Duodenal mucosa (tissue), 2 donors: ENCODE measurements at regions not wholly inside any gene's neighbourhood (a gene's known extent, or its start where the extent isn't known, plus 50 kb on each side); places are given as distances from the start of the nearest gene placed in this dataset.
"Not testable (repeated sequence)": the region's sequence is repeated elsewhere in the genome, so short reads cannot be mapped to it uniquely, and the experiment has no call there.

Source experiments
- H3K27ac ChIP-seq: one replicate; pipeline ENCODE4 v1.7.0; 2013; ENCODE audit warnings: low read depth, low read length
- H3K27me3 ChIP-seq, 2 donors: one replicate each; pipeline ENCODE4 v1.7.0; 2013; ENCODE audit warnings: low read length in 2 of 2, control low read depth in 1 of 2; ENCODE audit not compliant: insufficient read depth in 2 of 2, control insufficient read depth in 1 of 2
- H3K36me3 ChIP-seq, 2 donors: one replicate each; pipeline ENCODE4 v1.7.0; 2013; ENCODE audit warnings: low read length in 2 of 2, control low read depth in 1 of 2; ENCODE audit not compliant: insufficient read depth in 2 of 2, control insufficient read depth in 1 of 2
- H3K4me1 ChIP-seq, 2 donors: one replicate each; pipeline ENCODE4 v1.7.0; 2013; ENCODE audit warnings: low read length in 2 of 2, control low read depth in 1 of 2; ENCODE audit not compliant: insufficient read depth in 2 of 2, control insufficient read depth in 1 of 2
- H3K4me3 ChIP-seq, 2 donors: one replicate each; pipeline ENCODE4 v1.7.0; 2013; ENCODE audit warnings: low read length in 2 of 2, low read depth in 1 of 2
- H3K9ac ChIP-seq, 2 donors: one replicate each; pipeline ENCODE4 v1.7.0; 2013; ENCODE audit warnings: low read length in 2 of 2, low read depth in 1 of 2
- H3K9me3 ChIP-seq, 2 donors: one replicate each; pipeline ENCODE4 v1.7.0; 2013; ENCODE audit warnings: low read length in 2 of 2, control low read depth in 1 of 2; ENCODE audit not compliant: control insufficient read depth in 1 of 2

DNA sequence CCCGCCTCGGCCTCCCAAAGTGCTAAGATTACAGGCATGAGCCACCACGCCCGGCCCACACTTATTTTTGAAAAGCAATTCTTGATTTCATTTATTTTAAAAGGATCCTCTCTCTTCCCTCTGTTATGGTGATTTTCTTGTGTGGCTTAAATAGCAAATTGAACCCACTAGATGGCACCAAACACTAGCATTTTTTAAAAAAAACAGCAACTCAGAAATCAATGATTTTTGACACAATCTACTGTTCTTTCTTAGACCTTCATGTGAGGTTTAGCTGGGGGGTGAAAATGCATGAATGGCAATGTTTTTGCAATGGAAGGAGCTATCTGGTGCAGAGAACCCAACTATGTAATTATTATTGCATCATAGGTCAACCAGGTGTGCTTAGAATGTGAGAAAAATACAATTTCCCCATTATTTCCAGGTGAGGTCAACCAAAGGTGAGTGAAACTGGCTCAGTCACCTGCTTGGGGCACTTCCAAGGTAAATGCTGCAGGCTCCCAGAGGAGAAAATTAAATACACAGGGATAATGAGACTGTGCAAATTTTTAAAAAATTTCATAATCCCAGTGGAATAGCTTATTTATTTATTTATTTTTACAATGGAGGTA is 226.7 kb upstream of the PRKX start:
- Histone ChIP-seq H3K36me3 (no peaks in the 10 kb centered on the region), H3K4me3 (no peak overlapping the region), H3K9me3 (no peaks in the 10 kb centered on the region), H3K27me3 (no peaks in the 10 kb centered on the region), H3K4me1 (no peaks in the 10 kb centered on the region), H3K9ac (no peak overlapping the region), H3K27ac (no peak overlapping the region)

DNA sequence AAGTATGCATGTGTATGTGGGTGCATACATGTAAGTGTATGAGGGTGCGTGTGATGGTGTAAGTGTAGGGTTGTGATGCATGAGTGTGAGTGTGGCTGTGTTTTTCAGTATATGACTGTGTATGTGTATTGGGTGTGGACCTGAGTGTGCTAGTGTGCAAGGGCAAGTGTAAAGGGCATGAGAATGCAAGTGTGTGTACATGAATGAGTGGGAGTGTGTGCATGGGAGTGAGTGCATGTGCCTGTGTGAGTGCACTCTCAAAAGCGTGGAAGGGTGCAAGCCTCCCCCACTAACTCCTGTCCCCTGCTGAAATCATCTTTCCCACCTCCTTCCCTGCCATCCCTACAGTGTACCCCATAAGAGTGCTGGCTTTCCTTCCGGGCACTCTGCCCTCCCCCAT is 225.1 kb upstream of the PRKX start:
- Histone ChIP-seq H3K4me1 (no peaks in the 10 kb centered on the region), H3K36me3 (no peaks in the 10 kb centered on the region), H3K4me3 (no peak overlapping the region), H3K27me3 (no peaks in the 10 kb centered on the region), H3K27ac (no peak overlapping the region), H3K9ac (no peak overlapping the region), H3K9me3 (no peaks in the 10 kb centered on the region)

DNA sequence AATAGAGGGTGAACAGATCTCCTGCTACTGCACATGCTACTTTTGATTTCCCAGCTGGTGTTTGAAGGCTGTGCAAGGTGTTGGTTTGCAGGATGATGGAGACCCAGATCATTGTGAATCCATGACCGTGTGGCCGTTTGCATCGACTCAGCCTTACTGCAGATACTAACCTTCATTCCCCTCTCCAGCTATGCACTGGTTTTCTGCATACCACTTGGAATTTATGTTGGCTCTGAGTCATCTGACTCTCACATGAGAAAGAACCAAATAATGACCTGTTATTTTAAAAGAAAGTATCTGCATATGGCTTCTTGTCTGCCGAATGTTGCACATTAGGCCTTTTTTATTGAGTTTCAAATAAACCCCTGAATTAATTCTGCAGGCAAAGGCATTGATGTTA is 221.7 kb upstream of the PRKX start:
- H3K4me1 ChIP-seq, H3K27me3 ChIP-seq, H3K36me3 ChIP-seq, H3K27ac ChIP-seq, H3K4me3 ChIP-seq, H3K9me3 ChIP-seq, H3K9ac ChIP-seq: not testable (repeated sequence)

DNA sequence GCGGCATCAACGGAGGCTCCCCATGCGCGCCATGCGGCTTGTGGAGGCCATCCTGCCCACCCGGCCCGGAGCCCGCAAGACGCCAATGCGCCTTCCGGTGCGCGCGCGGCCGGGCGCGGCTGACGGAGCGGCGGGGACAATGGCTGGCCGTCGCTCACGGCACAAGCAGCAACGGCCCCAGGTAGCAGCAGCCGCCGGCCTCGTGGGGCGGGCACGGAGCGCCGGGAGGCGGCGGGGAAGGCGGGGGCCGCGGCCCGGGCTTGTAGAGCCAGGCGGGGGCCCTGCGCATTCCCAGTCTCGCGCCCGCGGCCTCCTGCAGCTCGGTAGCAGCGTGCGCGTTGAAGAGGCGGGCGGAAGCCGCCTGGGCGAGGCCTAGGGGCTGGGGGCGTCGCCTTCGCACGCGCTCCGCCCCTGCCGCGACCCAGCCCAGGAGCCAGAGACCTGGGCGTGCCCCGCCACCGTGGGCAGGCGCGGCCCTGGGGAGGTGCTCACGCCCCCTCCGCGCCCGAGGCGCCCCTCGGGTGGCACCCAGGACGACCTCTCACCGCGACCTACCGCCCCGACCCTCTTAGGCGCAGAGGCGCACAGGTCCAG is 207.1 kb upstream of the PRKX start:
- H3K36me3 ChIP-seq, H3K27ac ChIP-seq, H3K9ac ChIP-seq, H3K4me3 ChIP-seq, H3K9me3 ChIP-seq, H3K4me1 ChIP-seq, H3K27me3 ChIP-seq: not testable (repeated sequence)

DNA sequence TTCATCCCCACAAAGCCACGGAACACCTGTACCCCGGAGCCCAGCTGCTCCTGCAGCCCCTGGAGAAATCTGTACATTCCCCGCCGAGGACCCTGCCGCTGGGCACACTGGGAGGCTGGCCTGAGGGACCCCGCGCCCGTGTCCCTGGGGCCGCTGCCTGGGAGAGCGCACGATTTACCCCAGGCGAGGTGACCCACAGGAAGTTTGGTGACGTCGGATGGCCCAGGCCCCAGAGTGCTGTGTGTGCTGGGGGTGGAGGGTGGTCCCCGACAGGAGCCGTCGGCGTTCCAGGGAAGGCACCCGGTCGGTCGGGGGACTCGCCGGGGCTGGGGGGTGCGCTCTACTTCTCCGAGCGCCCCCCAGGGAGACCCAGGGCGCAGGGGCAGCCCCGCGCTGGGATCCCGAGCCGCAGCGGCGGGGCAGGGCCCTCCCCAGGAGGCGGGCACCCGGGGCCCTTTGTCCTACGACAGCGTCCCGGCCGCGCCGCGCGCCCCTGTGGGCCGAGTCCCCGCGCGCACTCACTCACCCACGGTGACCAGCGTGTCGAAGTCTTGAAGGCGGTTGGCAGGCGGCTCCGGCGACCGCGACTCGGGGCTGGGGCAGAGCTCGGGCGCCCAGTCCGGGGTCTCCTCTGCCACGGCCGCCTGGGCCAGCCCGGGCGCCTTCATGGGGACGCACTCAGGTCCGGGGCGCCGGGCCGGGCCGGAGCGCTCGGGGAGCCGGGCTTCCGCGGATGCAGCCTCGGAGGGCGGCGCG is 206.4 kb upstream of the PRKX start:
- not testable (repeated sequence) for H3K4me3 ChIP-seq, H3K4me1 ChIP-seq, H3K27ac ChIP-seq, H3K27me3 ChIP-seq, H3K36me3 ChIP-seq, H3K9ac ChIP-seq, H3K9me3 ChIP-seq

DNA sequence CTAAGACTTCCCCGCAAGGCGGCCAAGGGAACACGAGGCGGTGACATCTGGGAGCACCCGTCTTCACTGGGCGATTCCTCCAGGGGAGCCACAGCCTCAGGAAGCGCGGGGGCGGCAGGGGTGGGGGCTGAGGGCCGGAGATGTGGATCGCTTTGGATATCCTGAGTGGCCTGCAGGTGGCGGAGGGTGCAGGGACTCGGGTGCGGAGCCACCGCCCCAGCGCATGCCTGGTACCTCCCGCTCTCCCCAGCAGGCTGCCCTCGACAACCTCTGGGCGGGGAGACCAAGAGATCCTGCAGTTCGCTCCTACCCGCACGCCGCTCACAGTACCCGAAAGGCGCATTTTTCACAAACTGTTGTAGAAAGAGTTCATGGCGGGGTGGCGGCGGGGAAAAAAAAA is 201.4 kb upstream of the PRKX start:
- H3K36me3 ChIP-seq, H3K9me3 ChIP-seq, H3K27me3 ChIP-seq, H3K9ac ChIP-seq, H3K4me3 ChIP-seq, H3K27ac ChIP-seq, H3K4me1 ChIP-seq: not testable (repeated sequence)

DNA sequence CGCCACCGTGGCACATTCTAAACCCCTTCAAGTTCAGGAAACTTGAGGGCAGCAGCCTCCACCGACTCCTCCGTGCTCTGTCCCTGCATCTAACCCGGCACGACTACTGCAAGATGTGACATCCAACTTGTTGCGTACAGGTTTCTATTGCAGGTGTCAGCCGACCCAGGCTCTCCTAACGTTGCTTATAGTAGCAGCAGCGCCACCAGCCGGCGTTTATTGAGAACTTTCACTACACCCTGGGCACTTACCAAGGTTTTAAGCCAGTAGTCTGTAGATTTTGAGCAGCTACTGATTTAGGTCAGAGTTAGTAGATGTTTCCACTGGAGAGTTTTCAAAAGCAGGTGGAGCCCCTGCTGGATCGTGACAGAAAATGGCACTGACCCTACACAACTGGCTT is 200.6 kb upstream of the PRKX start:
- not testable (repeated sequence) for H3K9ac ChIP-seq, H3K27me3 ChIP-seq, H3K36me3 ChIP-seq, H3K4me1 ChIP-seq, H3K9me3 ChIP-seq, H3K27ac ChIP-seq, H3K4me3 ChIP-seq

DNA sequence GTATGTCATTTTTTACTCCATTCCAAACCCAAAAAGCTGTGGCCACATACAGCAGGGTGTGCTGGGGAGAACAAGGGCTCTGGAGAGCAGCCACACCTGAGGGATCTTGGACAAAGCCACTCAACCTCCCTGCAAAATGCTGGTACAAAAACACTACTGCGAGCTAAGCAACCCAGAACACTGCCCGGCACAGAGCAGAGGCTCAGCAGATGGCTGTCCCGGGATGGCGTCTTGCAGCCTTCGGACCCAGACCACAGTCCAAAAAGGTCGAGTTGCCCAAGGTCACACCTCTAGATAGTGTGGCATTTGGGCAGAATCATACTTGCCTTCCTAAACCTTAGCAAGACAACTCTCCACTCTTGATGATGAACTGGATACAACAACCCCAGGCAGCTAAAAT is 197.6 kb upstream of the PRKX start:
- H3K27me3 ChIP-seq, H3K27ac ChIP-seq, H3K4me3 ChIP-seq, H3K36me3 ChIP-seq, H3K4me1 ChIP-seq, H3K9ac ChIP-seq, H3K9me3 ChIP-seq: not testable (repeated sequence)

DNA sequence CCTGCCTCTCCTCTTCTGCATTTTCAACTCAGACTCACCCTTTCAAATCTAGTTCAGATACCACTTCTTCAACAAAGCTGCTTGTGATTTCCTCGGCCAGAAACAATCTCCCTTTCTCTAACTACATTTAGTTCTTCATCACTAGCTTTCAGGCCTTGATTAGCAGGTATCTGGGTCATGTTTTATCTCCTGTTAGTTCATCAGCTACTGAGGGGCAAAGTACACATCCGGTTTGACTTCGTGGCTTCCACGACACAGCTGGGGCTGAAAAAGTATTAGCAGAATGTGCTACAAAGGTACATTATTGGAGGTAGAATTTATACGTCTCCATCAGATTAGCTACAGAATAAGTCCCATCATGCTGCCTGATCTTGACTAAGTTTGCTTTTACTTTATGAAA is 197.2 kb upstream of the PRKX start:
- H3K27ac ChIP-seq, H3K9ac ChIP-seq, H3K36me3 ChIP-seq, H3K4me1 ChIP-seq, H3K27me3 ChIP-seq, H3K4me3 ChIP-seq, H3K9me3 ChIP-seq: not testable (repeated sequence)

DNA sequence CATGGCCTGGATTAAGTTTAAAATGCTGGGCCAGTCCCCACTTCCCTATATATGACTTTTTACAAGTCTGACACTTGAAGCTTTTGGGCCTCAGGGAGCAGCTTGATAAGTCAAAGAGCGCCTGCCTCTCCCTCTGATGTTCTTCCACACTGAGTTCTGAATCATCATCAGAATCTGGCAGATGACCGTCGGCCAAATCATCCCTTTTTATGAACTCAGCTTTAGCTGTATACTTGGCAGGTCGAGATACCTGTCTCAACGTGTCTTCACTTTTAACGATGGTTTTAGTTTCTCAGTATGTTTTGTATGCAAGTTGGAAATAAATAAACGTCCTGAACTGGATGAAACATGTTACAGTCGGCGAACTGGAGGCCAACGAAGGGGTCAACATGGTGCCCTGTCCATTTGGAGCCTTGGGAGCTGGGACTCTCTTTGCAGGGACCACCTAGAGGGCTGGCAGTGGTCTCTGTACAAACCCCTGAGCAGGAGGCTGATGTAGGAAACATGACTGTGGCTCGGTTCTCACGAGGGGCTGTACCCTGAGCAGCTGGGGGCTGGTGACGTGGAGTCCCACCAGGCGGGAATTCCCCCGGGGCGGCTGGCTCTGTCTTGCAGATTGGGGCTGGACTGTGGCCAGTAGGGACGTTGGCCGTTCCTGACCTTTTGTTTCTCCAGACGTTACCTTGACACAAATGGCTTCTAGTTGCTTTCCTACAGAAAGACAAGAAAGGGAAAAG is 192.2 kb upstream of the PRKX start:
- not testable (repeated sequence) for H3K4me3 ChIP-seq, H3K4me1 ChIP-seq, H3K9ac ChIP-seq, H3K9me3 ChIP-seq, H3K36me3 ChIP-seq, H3K27me3 ChIP-seq, H3K27ac ChIP-seq
